HK-2 (cell line): ENCODE measurements at regions not wholly inside any gene's neighbourhood (a gene's known extent, or its start where the extent isn't known, plus 50 kb on each side); places are given as distances from the start of the nearest gene placed in this dataset.

Experiments used
- DNase-seq: peaks from one replicate; pipeline ENCODE4 v3.0.0-alpha.2; 2018; ENCODE audit not compliant: unreplicated experiment

GRCh38 chr5:54743581-54743980 lies 226.0 kb downstream of the SNX18 start:
- no peak for DNase-seq

- DNase-seq, result no peak
These were observed 224.9 kb downstream of the SNX18 start for GRCh38 chr5:54742417-54742891.

GRCh38 chr5:54741711-54742110 lies 224.2 kb downstream of the SNX18 start:
- DNase-seq, result no peak

GRCh38 chr5:54740141-54740540 lies 222.6 kb downstream of the SNX18 start:
- no peak for DNase-seq

- DNase-seq, result no peak
These were observed 221.8 kb downstream of the SNX18 start for GRCh38 chr5:54739371-54739770.

- DNase-seq, result no peak
These were observed 221.4 kb downstream of the SNX18 start for GRCh38 chr5:54738973-54739367.

GRCh38 chr5:54738118-54738972 lies 220.8 kb downstream of the SNX18 start:
- DNase-seq, result no peak

- DNase-seq, result no peak
These were observed 218.6 kb downstream of the SNX18 start for GRCh38 chr5:54736003-54736797.

- no peak for DNase-seq
These were observed 215.5 kb downstream of the SNX18 start for GRCh38 chr5:54733101-54733500.

- DNase-seq, result no peak
These were observed 214.5 kb downstream of the SNX18 start for GRCh38 chr5:54732108-54732507.

GRCh38 chr5:54728588-54728915 lies 211.0 kb downstream of the SNX18 start:
- DNase-seq, result no peak

- no peak for DNase-seq
These were observed 210.5 kb downstream of the SNX18 start for GRCh38 chr5:54727874-54728587.

GRCh38 chr5:54725391-54726280 lies 208.1 kb downstream of the SNX18 start:
- DNase-seq, result no peak

GRCh38 chr5:54722846-54723433 lies 205.4 kb downstream of the SNX18 start:
- no peak for DNase-seq

- no peak for DNase-seq
These were observed 204.5 kb downstream of the SNX18 start for GRCh38 chr5:54721951-54722654.

GRCh38 chr5:54721116-54721515 lies 203.6 kb downstream of the SNX18 start:
- no peak for DNase-seq

- DNase-seq, result no peak
These were observed 202.8 kb downstream of the SNX18 start for GRCh38 chr5:54720341-54720740.

GRCh38 chr5:54719384-54720283 lies 202.1 kb downstream of the SNX18 start:
- DNase-seq, result no peak

GRCh38 chr5:54718656-54719055 lies 201.1 kb downstream of the SNX18 start:
- DNase-seq, result no peak
